ENCODE measurements at regions not wholly inside any gene's neighbourhood (a gene's known extent, or its start where the extent isn't known, plus 50 kb on each side); places are given as distances from the start of the nearest gene placed in this dataset.

- TF ChIP-seq CTCF (IDR thresholded peaks at IDR 0.05) = no peak
- TF ChIP-seq POLR2A (IDR thresholded peaks at IDR 0.05) = no peak
These were observed 136.2 kb downstream of the ZC3H11B start for GRCh38 chr1:219476716-219477115.

All from heart left ventricle (tissue), 13 donors.